LNCAP (cell line): ENCODE measurements at regions not wholly inside any gene's neighbourhood (a gene's known extent, or its start where the extent isn't known, plus 50 kb on each side); places are given as distances from the start of the nearest gene placed in this dataset.

ENCODE experiments used
- TF ChIP-seq, protein P1 (sequence below): fragments of 450-650 bp; IDR thresholded peaks from 2 replicates; pipeline ENCODE4 v1.5.1; 2017; ENCODE audit warnings: mild to moderate bottlenecking

GRCh38 chr12:75705749-75706711 is 194.6 kb upstream of the KRR1 start:
- TF ChIP-seq, protein P1, sequence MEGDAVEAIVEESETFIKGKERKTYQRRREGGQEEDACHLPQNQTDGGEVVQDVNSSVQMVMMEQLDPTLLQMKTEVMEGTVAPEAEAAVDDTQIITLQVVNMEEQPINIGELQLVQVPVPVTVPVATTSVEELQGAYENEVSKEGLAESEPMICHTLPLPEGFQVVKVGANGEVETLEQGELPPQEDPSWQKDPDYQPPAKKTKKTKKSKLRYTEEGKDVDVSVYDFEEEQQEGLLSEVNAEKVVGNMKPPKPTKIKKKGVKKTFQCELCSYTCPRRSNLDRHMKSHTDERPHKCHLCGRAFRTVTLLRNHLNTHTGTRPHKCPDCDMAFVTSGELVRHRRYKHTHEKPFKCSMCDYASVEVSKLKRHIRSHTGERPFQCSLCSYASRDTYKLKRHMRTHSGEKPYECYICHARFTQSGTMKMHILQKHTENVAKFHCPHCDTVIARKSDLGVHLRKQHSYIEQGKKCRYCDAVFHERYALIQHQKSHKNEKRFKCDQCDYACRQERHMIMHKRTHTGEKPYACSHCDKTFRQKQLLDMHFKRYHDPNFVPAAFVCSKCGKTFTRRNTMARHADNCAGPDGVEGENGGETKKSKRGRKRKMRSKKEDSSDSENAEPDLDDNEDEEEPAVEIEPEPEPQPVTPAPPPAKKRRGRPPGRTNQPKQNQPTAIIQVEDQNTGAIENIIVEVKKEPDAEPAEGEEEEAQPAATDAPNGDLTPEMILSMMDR: no peak

DNA sequence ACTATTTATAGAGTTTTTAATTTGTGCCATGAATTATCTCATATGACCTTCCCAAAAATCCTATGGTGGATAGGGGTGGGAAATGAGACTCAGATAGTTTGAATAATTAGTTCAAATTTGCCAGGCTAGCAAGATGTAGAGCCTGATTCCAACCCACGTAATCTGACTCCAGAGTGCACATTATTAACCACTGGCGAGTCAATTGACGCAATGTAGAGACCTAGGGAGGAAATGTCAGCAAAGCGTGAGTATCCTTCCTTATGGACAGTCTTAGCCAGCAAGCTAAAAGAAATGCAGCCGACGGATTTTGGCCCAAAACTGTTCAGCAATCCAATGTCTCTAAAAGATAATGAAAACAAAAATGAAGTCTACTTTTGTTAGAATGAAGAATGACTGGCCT is 193.3 kb upstream of the KRR1 start:
- TF ChIP-seq, protein P1: no peak

- TF ChIP-seq, protein P1: no peak
These were observed 192.8 kb upstream of the KRR1 start for GRCh38 chr12:75704208-75704607.

- TF ChIP-seq, protein P1: no peak
These were observed 191.7 kb upstream of the KRR1 start for GRCh38 chr12:75703131-75703530.

- TF ChIP-seq, protein P1: no peak
These were observed 191.2 kb upstream of the KRR1 start for GRCh38 chr12:75702477-75703093.

GRCh38 chr12:75701859-75702258 is 190.4 kb upstream of the KRR1 start:
- TF ChIP-seq, protein P1: no peak

DNA sequence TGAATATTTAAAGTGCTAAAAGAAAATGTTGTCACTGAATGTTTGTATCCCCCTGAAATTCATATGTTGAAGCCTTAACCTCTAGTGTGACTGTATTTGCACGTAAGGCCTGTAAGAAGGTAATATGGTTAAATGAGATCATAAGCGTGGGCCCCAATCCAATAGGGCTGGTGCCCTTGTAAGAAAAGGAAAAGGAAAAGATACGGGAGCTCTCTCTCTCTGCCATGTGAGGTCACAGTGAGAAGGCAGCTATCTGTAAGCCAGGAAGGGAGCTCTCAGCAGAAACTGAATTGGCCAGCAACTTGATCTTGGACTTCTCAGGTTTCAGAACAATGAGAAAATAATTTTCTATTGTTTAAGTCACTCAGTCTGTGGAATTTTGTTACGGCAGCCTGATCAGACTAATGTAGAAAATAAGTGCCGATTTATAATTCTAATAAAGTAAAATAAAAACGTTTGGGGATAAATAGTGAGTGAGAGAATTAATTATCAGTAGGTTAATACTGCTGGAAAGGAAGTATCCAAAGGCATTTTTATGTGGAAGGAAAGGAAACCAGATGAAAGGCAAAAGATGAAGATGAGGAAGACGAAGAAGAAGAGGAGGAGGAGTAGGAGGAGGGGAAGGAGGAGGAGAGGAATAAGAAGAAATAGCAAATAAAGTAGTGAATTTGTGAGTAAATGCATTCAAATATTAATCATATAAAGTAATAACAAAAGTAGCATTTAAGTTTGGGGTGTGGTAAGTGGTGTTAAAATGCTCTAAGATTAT is 188.5 kb upstream of the KRR1 start:
- TF ChIP-seq, protein P1: no peak
